ENCODE measurements at regions not wholly inside any gene's neighbourhood (a gene's known extent, or its start where the extent isn't known, plus 50 kb on each side); places are given as distances from the start of the nearest gene placed in this dataset.

- no peaks in the 10 kb centered on the region for H3K4me1 ChIP-seq
- H3K27ac ChIP-seq, result no peak overlapping the region
- H3K9me3 ChIP-seq, result no peaks in the 10 kb centered on the region
- DNase-seq (no peak), ATAC-seq (no peak)
- H3K4me3 ChIP-seq, result no peak overlapping the region
- no peak for TF ChIP-seq POLR2A (IDR thresholded peaks at IDR 0.05)
- TF ChIP-seq, protein P1, sequence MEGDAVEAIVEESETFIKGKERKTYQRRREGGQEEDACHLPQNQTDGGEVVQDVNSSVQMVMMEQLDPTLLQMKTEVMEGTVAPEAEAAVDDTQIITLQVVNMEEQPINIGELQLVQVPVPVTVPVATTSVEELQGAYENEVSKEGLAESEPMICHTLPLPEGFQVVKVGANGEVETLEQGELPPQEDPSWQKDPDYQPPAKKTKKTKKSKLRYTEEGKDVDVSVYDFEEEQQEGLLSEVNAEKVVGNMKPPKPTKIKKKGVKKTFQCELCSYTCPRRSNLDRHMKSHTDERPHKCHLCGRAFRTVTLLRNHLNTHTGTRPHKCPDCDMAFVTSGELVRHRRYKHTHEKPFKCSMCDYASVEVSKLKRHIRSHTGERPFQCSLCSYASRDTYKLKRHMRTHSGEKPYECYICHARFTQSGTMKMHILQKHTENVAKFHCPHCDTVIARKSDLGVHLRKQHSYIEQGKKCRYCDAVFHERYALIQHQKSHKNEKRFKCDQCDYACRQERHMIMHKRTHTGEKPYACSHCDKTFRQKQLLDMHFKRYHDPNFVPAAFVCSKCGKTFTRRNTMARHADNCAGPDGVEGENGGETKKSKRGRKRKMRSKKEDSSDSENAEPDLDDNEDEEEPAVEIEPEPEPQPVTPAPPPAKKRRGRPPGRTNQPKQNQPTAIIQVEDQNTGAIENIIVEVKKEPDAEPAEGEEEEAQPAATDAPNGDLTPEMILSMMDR (IDR thresholded peaks at IDR 0.05), result no peak
- no peaks in the 10 kb centered on the region for H3K36me3 ChIP-seq
- 83% methylated on average over 1 of the region's 1 CpG for whole genome bisulfite sequencing (ENCODE audit: insufficient coverage, low coverage, low lambda C conversion rate, missing lambda C conversion rate)
- H3K27me3 ChIP-seq, result no peaks in the 10 kb centered on the region
- intact Hi-C loops (cut with DNase I), result no loop called here
Observed at GRCh38 chr10:62462461-62462860, 88.3 kb downstream of the ZNF365 start.

- Histone ChIP-seq H3K4me1 (no peaks in the 10 kb centered on the region), H3K9me3 (no peaks in the 10 kb centered on the region), H3K36me3 (no peaks in the 10 kb centered on the region), H3K27ac (no peak overlapping the region), H3K27me3 (no peaks in the 10 kb centered on the region), H3K4me3 (no peak overlapping the region)
- ATAC-seq, result no peak
- 64% methylated on average over 3 of the region's 3 CpGs for WGBS (ENCODE audit: insufficient coverage, low coverage, low lambda C conversion rate, missing lambda C conversion rate)
- intact Hi-C loops (cut with DNase I), result no loop called here
- no peak for TF ChIP-seq POLR2A (IDR thresholded peaks at IDR 0.05)
- TF ChIP-seq, protein P1 (IDR thresholded peaks at IDR 0.05), result no peak
- DNase-seq, result no peak
Observed at GRCh38 chr10:62463364-62463763, 89.2 kb downstream of the ZNF365 start.

GRCh38 chr10:62464308-62464707, 90.1 kb downstream of the ZNF365 start:
- no peaks in the 10 kb centered on the region for H3K9me3 ChIP-seq
- DNase-seq, result no peak
- H3K36me3 ChIP-seq, result no peaks in the 10 kb centered on the region
- no peak for ATAC-seq
- WGBS (ENCODE audit: insufficient coverage, low coverage, low lambda C conversion rate, missing lambda C conversion rate), result 24% methylated on average over 2 of the region's 2 CpGs
- H3K4me3 ChIP-seq, result no peak overlapping the region
- intact Hi-C loops (cut with DNase I), result no loop called here
- TF ChIP-seq, protein P1 (IDR thresholded peaks at IDR 0.05), result no peak
- TF ChIP-seq POLR2A (IDR thresholded peaks at IDR 0.05), result no peak
- H3K4me1 ChIP-seq, result no peaks in the 10 kb centered on the region
- H3K27me3 ChIP-seq, result no peaks in the 10 kb centered on the region
- H3K27ac ChIP-seq, result no peak overlapping the region

- intact Hi-C loops (cut with DNase I), result no loop called here
- no peak overlapping the region for H3K4me3 ChIP-seq
- H3K9me3 ChIP-seq, result no peaks in the 10 kb centered on the region
- H3K36me3 ChIP-seq, result no peaks in the 10 kb centered on the region
- 42% methylated on average over 1 of the region's 1 CpG for WGBS (ENCODE audit: insufficient coverage, low coverage, low lambda C conversion rate, missing lambda C conversion rate)
- H3K27me3 ChIP-seq, result no peaks in the 10 kb centered on the region
- no peak overlapping the region for H3K27ac ChIP-seq
- TF ChIP-seq, protein P1 (IDR thresholded peaks at IDR 0.05), result no peak
- no peak for TF ChIP-seq POLR2A (IDR thresholded peaks at IDR 0.05)
- no peak for ATAC-seq
- DNase-seq, result no peak
- H3K4me1 ChIP-seq, result no peaks in the 10 kb centered on the region
Observed at GRCh38 chr10:62466590-62466989, 92.4 kb downstream of the ZNF365 start.

DNA sequence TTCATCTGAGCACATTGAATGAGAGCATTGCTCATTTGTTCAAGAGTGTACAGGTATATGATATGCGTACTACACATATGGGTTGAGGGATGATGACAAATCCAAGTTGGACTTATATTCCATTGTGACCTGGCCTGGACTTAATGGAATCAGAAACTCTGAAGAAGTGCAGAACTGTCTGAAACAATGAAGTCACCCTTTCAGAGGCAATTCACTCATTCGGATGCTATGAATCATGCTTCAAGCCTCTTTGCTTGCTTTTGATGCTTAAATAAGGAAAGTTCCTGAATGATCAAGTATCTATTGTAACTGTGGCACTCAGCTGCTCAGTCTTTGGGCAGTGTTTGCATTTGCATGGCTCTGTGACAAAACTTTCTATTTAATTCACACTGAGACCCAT, 93.4 kb downstream of the ZNF365 start:
- WGBS (ENCODE audit: insufficient coverage, low coverage, low lambda C conversion rate, missing lambda C conversion rate), result 76% methylated on average over 2 of the region's 2 CpGs
- H3K36me3 ChIP-seq, result no peaks in the 10 kb centered on the region
- H3K4me3 ChIP-seq, result no peak overlapping the region
- no peak for DNase-seq
- ATAC-seq, result no peak
- TF ChIP-seq POLR2A (IDR thresholded peaks at IDR 0.05), result no peak
- TF ChIP-seq, protein P1 (IDR thresholded peaks at IDR 0.05), result no peak
- intact Hi-C loops (cut with DNase I), result no loop called here
- H3K4me1 ChIP-seq, result no peaks in the 10 kb centered on the region
- no peaks in the 10 kb centered on the region for H3K27me3 ChIP-seq
- no peaks in the 10 kb centered on the region for H3K9me3 ChIP-seq
- no peak overlapping the region for H3K27ac ChIP-seq

Data from right lobe of liver (tissue), 6 donors.